ENCODE measurements at regions not wholly inside any gene's neighbourhood (a gene's known extent, or its start where the extent isn't known, plus 50 kb on each side); places are given as distances from the start of the nearest gene placed in this dataset.
"Not testable (repeated sequence)": the region's sequence is repeated elsewhere in the genome, so short reads cannot be mapped to it uniquely, and the experiment has no call there.

- not testable (repeated sequence) for DNase-seq
Observed at GRCh38 chr10:46810222-46810621, 101.0 kb upstream of the PTPN20 start.

GRCh38 chr10:46816126-46816525, 95.1 kb upstream of the PTPN20 start:
- DNase-seq = not testable (repeated sequence)

- not testable (repeated sequence) for DNase-seq
Observed at GRCh38 chr10:46840393-46841050, 70.7 kb upstream of the PTPN20 start.

GRCh38 chr10:46841051-46841593, 70.1 kb upstream of the PTPN20 start:
- not testable (repeated sequence) for DNase-seq

- DNase-seq = not testable (repeated sequence)
Observed at GRCh38 chr10:46845194-46845593, 66.0 kb upstream of the PTPN20 start.

- DNase-seq = not testable (repeated sequence)
Observed at GRCh38 chr10:46845640-46846039, 65.6 kb upstream of the PTPN20 start.

GRCh38 chr10:46860753-46861152, 50.5 kb upstream of the PTPN20 start:
- not testable (repeated sequence) for DNase-seq
